MM.1S (cell line): ENCODE measurements at regions not wholly inside any gene's neighbourhood (a gene's known extent, or its start where the extent isn't known, plus 50 kb on each side); places are given as distances from the start of the nearest gene placed in this dataset.

Source experiments
- EZH2 ChIP-seq: fragments of 300-600 bp; sonication (generic); optimal IDR thresholded peaks from 2 replicates; pipeline ENCODE3; 2017; ENCODE audit warnings: low read depth, mild to moderate bottlenecking, antibody characterized with exemption, low read length, mixed read lengths
- TF ChIP-seq, protein P1 (sequence below): fragments of 300-600 bp; sonication (generic); IDR thresholded peaks from 2 replicates; pipeline ENCODE4 v1.5.1; 2016; ENCODE audit warnings: antibody characterized with exemption, low read length, mixed read lengths

DNA sequence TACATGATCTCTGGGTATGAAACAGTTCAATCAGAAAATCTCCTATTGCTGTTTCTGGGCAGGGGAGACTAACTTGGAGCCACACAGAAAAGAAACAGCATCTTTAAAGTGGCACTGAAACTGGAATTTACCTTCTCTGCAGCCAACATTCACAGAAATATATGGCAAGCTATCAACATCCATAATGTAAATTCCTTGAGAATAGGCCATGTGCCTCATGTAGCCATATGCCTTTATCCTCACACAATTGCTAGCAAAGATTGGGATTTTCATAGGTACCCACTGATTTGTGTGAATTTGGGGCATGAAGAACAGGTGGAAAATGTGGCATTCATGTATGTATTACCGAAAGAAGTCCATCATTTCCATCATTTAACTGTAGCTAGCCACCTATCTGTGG lies 386.3 kb upstream of the TMCO5A start:
- TF ChIP-seq, protein P1, sequence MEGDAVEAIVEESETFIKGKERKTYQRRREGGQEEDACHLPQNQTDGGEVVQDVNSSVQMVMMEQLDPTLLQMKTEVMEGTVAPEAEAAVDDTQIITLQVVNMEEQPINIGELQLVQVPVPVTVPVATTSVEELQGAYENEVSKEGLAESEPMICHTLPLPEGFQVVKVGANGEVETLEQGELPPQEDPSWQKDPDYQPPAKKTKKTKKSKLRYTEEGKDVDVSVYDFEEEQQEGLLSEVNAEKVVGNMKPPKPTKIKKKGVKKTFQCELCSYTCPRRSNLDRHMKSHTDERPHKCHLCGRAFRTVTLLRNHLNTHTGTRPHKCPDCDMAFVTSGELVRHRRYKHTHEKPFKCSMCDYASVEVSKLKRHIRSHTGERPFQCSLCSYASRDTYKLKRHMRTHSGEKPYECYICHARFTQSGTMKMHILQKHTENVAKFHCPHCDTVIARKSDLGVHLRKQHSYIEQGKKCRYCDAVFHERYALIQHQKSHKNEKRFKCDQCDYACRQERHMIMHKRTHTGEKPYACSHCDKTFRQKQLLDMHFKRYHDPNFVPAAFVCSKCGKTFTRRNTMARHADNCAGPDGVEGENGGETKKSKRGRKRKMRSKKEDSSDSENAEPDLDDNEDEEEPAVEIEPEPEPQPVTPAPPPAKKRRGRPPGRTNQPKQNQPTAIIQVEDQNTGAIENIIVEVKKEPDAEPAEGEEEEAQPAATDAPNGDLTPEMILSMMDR, result no peak
- TF ChIP-seq EZH2, result no peak
